ENCODE measurements at regions not wholly inside any gene's neighbourhood (a gene's known extent, or its start where the extent isn't known, plus 50 kb on each side); places are given as distances from the start of the nearest gene placed in this dataset.

GRCh38 chr5:143889986-143890385, 78.0 kb downstream of the HMHB1 start:
- TF ChIP-seq CTCF (IDR thresholded peaks at IDR 0.05; ENCODE audit: low read depth, low read length, missing control alignments), result no peak
- no peak for DNase-seq (ENCODE audit: extremely low read depth, low read depth)
- H3K4me3 ChIP-seq (replicated peaks; ENCODE audit: low read depth, low read length), result no peak overlapping the region

- TF ChIP-seq CTCF (IDR thresholded peaks at IDR 0.05; ENCODE audit: low read depth, low read length, missing control alignments), result no peak
- H3K4me3 ChIP-seq (replicated peaks; ENCODE audit: low read depth, low read length), result no peak overlapping the region
- DNase-seq (ENCODE audit: extremely low read depth, low read depth), result no peak
These were observed 78.5 kb downstream of the HMHB1 start for GRCh38 chr5:143890487-143890886.

- DNase-seq (ENCODE audit: extremely low read depth, low read depth), result no peak
- no peak overlapping the region for H3K4me3 ChIP-seq (replicated peaks; ENCODE audit: low read depth, low read length)
- TF ChIP-seq CTCF (IDR thresholded peaks at IDR 0.05; ENCODE audit: low read depth, low read length, missing control alignments), result no peak
These were observed 80.3 kb downstream of the HMHB1 start for GRCh38 chr5:143892271-143892670.

GRCh38 chr5:143892908-143893307, 80.9 kb downstream of the HMHB1 start:
- no peak for DNase-seq (ENCODE audit: extremely low read depth, low read depth)
- TF ChIP-seq CTCF (IDR thresholded peaks at IDR 0.05; ENCODE audit: low read depth, low read length, missing control alignments), result no peak
- no peak overlapping the region for H3K4me3 ChIP-seq (replicated peaks; ENCODE audit: low read depth, low read length)

- TF ChIP-seq CTCF (IDR thresholded peaks at IDR 0.05; ENCODE audit: low read depth, low read length, missing control alignments), result no peak
- no peak for DNase-seq (ENCODE audit: extremely low read depth, low read depth)
- H3K4me3 ChIP-seq (replicated peaks; ENCODE audit: low read depth, low read length), result no peak overlapping the region
These were observed 81.7 kb downstream of the HMHB1 start for GRCh38 chr5:143893638-143894037.

GRCh38 chr5:143896516-143896915, 84.6 kb downstream of the HMHB1 start:
- DNase-seq (ENCODE audit: extremely low read depth, low read depth), result no peak
- no peak for TF ChIP-seq CTCF (IDR thresholded peaks at IDR 0.05; ENCODE audit: low read depth, low read length, missing control alignments)
- no peak overlapping the region for H3K4me3 ChIP-seq (replicated peaks; ENCODE audit: low read depth, low read length)

GRCh38 chr5:143896966-143897365, 85.0 kb downstream of the HMHB1 start:
- no peak for TF ChIP-seq CTCF (IDR thresholded peaks at IDR 0.05; ENCODE audit: low read depth, low read length, missing control alignments)

More at GRCh38 chr5:143896966-143897365, 85.0 kb downstream of the HMHB1 start:
- no peak for DNase-seq (ENCODE audit: extremely low read depth, low read depth)
- no peak overlapping the region for H3K4me3 ChIP-seq (replicated peaks; ENCODE audit: low read depth, low read length)
